GM12878 (cell line): ENCODE measurements at regions not wholly inside any gene's neighbourhood (a gene's known extent, or its start where the extent isn't known, plus 50 kb on each side); places are given as distances from the start of the nearest gene placed in this dataset.

Experiments used
- ATAC-seq: fragments of 200-7000 bp; cut with Tn5 transposase; 3 replicates; pipeline ENCODE4 v1.9.1; 2020; ENCODE audit warnings: mild to moderate bottlenecking, moderate library complexity
- BruUV-seq: library from RNA; stranded (reverse); fragments of 400-500 nt; replicated peaks from 2 replicates; lab custom pipeline; 2021; lab: Mats Ljungman, UMichigan
- CTCF ChIA-PET: fragments of 300-600 bp; sonication (Branson Sonifier 250); formaldehyde crosslinking; extraction: SDS; loops from one replicate; lab custom pipeline; 2021; ENCODE audit warnings: inconsistent platforms; lab: Yijun Ruan, JAX
- POLR2A ChIA-PET: fragments of 350-600 bp; formaldehyde crosslinking; extraction: SDS; loops from one replicate; lab custom pipeline; 2021; ENCODE audit warnings: inconsistent platforms; lab: Charles Lee
- RAD21 ChIA-PET: fragments of 300-600 bp; sonication (Branson Sonifier 250); formaldehyde crosslinking; loops from one replicate; lab custom pipeline; 2023; ENCODE audit warnings: antibody characterized with exemption; ENCODE audit not compliant: unreplicated experiment; lab: Charles Lee
- SMC1A ChIA-PET: fragments of 300-600 bp; sonication (Branson Sonifier 250); formaldehyde crosslinking; loops from one replicate; lab custom pipeline; 2023; ENCODE audit not compliant: unreplicated experiment, uncharacterized antibody; lab: Charles Lee
- DNase-seq: peaks from one replicate; pipeline ENCODE4 v3.0.0-alpha.2; 2011; ENCODE audit warnings: low read depth, low spot score
- FAIRE-seq: peaks from 3 replicates; lab custom pipeline; 2011; peaks lifted over from hg19 to GRCh38; lab: Jason Lieb, UNC
- H2AFZ ChIP-seq: 2 replicates; pipeline ENCODE4 v1.6.0; 2011; ENCODE audit warnings: low read depth, low read length, control low read depth; ENCODE audit not compliant: control insufficient read depth
- H3K27ac ChIP-seq: 2 replicates; pipeline ENCODE4 v1.5.1; 2011; ENCODE audit warnings: control low read depth; ENCODE audit not compliant: control insufficient read depth, insufficient read depth
- H3K27me3 ChIP-seq, 2 experiments: replicated peaks in 1 of 2; 2 replicates each; pipeline versions ENCODE4 v1.6.0 to v1.6.1; 2011; ENCODE audit warnings: low read length in 1 of 2; ENCODE audit not compliant: control insufficient read depth in 2 of 2, insufficient read depth in 2 of 2
- H3K36me3 ChIP-seq, 2 experiments: 2 replicates each; pipeline ENCODE4 v1.5.1; 2011; ENCODE audit warnings: low read length in 1 of 2; ENCODE audit not compliant: control insufficient read depth in 2 of 2, insufficient read depth in 2 of 2
- H3K4me1 ChIP-seq: 2 replicates; pipeline ENCODE4 v1.6.1; 2011; ENCODE audit warnings: mild to moderate bottlenecking, low read length, moderate library complexity, mixed read lengths; ENCODE audit not compliant: control insufficient read depth, insufficient read depth
- H3K4me2 ChIP-seq: 2 replicates; pipeline ENCODE4 v1.6.0; 2011; ENCODE audit warnings: control low read depth; ENCODE audit not compliant: control insufficient read depth, insufficient read depth
- H3K4me3 ChIP-seq: fragments of 200-600 bp; sonication (generic); 2 replicates; pipeline ENCODE4 v1.5.1; 2016
- H3K79me2 ChIP-seq: 2 replicates; pipeline ENCODE4 v1.6.0; 2011; ENCODE audit warnings: low read length; ENCODE audit not compliant: control insufficient read depth, insufficient read depth
- H3K9ac ChIP-seq: 2 replicates; pipeline ENCODE4 v1.8.0; 2011; ENCODE audit warnings: low read length, control low read depth, mixed read lengths; ENCODE audit not compliant: control insufficient read depth, insufficient read depth
- H3K9me3 ChIP-seq: replicated peaks from 3 replicates; pipeline ENCODE4 v1.5.1; 2011; ENCODE audit warnings: mild to moderate bottlenecking, low read length; ENCODE audit not compliant: control insufficient read depth, insufficient read depth
- H4K20me1 ChIP-seq: 2 replicates; pipeline ENCODE4 v1.6.0; 2011; ENCODE audit not compliant: control insufficient read depth, insufficient read depth
- CBX5 ChIP-seq: sonication (generic); IDR thresholded peaks from 2 replicates; pipeline ENCODE4 v1.6.1; 2016; ENCODE audit warnings: low read depth, moderate library complexity, mild to moderate bottlenecking, inconsistent platforms
- CHD4 ChIP-seq: fragments of 200-600 bp; sonication (generic); IDR thresholded peaks from 2 replicates; pipeline ENCODE4 v1.6.1; 2016; ENCODE audit warnings: mild to moderate bottlenecking
- EED ChIP-seq: sonication (generic); IDR thresholded peaks from 2 replicates; pipeline ENCODE4 v1.6.1; 2016; ENCODE audit warnings: antibody characterized with exemption, low read depth
- JUND ChIP-seq: IDR thresholded peaks from 2 replicates; pipeline ENCODE4 v1.6.1; 2012; ENCODE audit warnings: low read depth, mild to moderate bottlenecking, low read length, improper control_type of control experiment, moderate library complexity
- KAT2A ChIP-seq: conservative IDR thresholded peaks from 2 replicates; pipeline ENCODE4 v1.6.1; 2011; ENCODE audit warnings: low read depth, low read length; ENCODE audit not compliant: control insufficient read depth
- NFYB ChIP-seq: IDR thresholded peaks from 2 replicates; pipeline ENCODE4 v1.6.1; 2011; ENCODE audit warnings: low read depth, mild to moderate bottlenecking, low read length, improper control_type of control experiment, moderate library complexity; ENCODE audit not compliant: insufficient read depth
- PAX5 ChIP-seq: IDR thresholded peaks from 2 replicates; pipeline ENCODE4 v1.6.1; 2011; ENCODE audit warnings: low read depth, low read length, borderline replicate concordance
- PRDM15 ChIP-seq: fragments of 450-650 bp; formaldehyde crosslinking; IDR thresholded peaks from 2 replicates; pipeline ENCODE4 v1.4.0; 2020; ENCODE audit warnings: mild to moderate bottlenecking, moderate library complexity
- SMARCA5 ChIP-seq: fragments of 450-650 bp; IDR thresholded peaks from 2 replicates; pipeline ENCODE4 v1.6.1; 2017; ENCODE audit warnings: mild to moderate bottlenecking
- TCF12 ChIP-seq: IDR thresholded peaks from 2 replicates; pipeline ENCODE4 v1.6.1; 2011; ENCODE audit warnings: low read depth, mild to moderate bottlenecking, low read length
- WRNIP1 ChIP-seq: IDR thresholded peaks from 2 replicates; pipeline ENCODE4 v1.6.1; 2011; ENCODE audit warnings: low read depth, low read length, improper control_type of control experiment, borderline replicate concordance
- WGBS: methylation state at CpG from one replicate; pipeline ENCODE4 v1.1.6; 2016; ENCODE audit warnings: low lambda C conversion rate; ENCODE audit not compliant: insufficient replicate concordance, insufficient coverage; ENCODE audit errors: missing lambda C conversion rate; 5-methylcytosine and 5-hydroxymethylcytosine counted together
- in situ Hi-C: fragments of 300-500 bp; cut with MboI; formaldehyde crosslinking; loops from 9 replicates; pipeline ENCODE4 v1.14.3; 2018; ENCODE audit warnings: mixed read lengths
- intact Hi-C: fragments of 100-400 bp; cut with micrococcal nuclease; formaldehyde crosslinking; loops from one replicate; pipeline ENCODE4 v1.14.2; 2022; ENCODE audit not compliant: unreplicated experiment

- no peaks in the 10 kb centered on the region for H3K36me3 ChIP-seq
- H3K27me3 ChIP-seq = no peaks in the 10 kb centered on the region; a peak in 1 of 4 replicates
- BruUV-seq = no TSS peak
- H3K4me2 ChIP-seq = no peak overlapping the region
- POLR2A ChIA-PET = no interaction called here
- no peak overlapping the region for H3K9ac ChIP-seq
- H2AFZ ChIP-seq = no peak overlapping the region
- CTCF ChIA-PET = no interaction called here
- H3K27ac ChIP-seq = no peak overlapping the region
- no peaks in the 10 kb centered on the region for H3K79me2 ChIP-seq
- no peaks in the 10 kb centered on the region for H4K20me1 ChIP-seq
- H3K9me3 ChIP-seq = no peaks in the 10 kb centered on the region
- H3K4me1 ChIP-seq = no peaks in the 10 kb centered on the region
- intact Hi-C loops (no loop called here), in situ Hi-C loops (no loop called here)
- FAIRE-seq (no peak), DNase-seq (no peak), ATAC-seq (no peak)
- RAD21 ChIA-PET = no interaction called here
- no peak overlapping the region for H3K4me3 ChIP-seq
- SMC1A ChIA-PET = no interaction called here
- TF ChIP-seq CHD4 = no peak
- TF ChIP-seq EED = no peak
- no peak for TF ChIP-seq JUND
- no peak for TF ChIP-seq PAX5
- TF ChIP-seq TCF12 = no peak
- WGBS = 18% methylated on average over 22 of the region's 22 CpGs
Observed at GRCh38 chr4:3639613-3640586, 107.7 kb upstream of the LRPAP1 start.

GRCh38 chr4:3638080-3638795 is 106.0 kb upstream of the LRPAP1 start:
- no peak for DNase-seq
- Histone ChIP-seq H2AFZ (no peak overlapping the region), H3K27me3 (no peaks in the 10 kb centered on the region; a peak in 1 of 4 replicates), H4K20me1 (no peaks in the 10 kb centered on the region), H3K9me3 (no peaks in the 10 kb centered on the region), H3K4me3 (no peak overlapping the region), H3K9ac (no peak overlapping the region), H3K4me2 (no peak overlapping the region), H3K27ac (no peak overlapping the region), H3K4me1 (no peaks in the 10 kb centered on the region), H3K36me3 (no peaks in the 10 kb centered on the region), H3K79me2 (no peaks in the 10 kb centered on the region)
- POLR2A ChIA-PET = no interaction called here
- in situ Hi-C loops (no loop called here), intact Hi-C loops (no loop called here)
- ATAC-seq = no peak
- WGBS = 7% methylated on average over 6 of the region's 6 CpGs
- RAD21 ChIA-PET = no interaction called here
- SMC1A ChIA-PET = no interaction called here
- no peak for FAIRE-seq
- no TSS peak for BruUV-seq
- CTCF ChIA-PET = no interaction called here
- no peak for TF ChIP-seq NFYB
- TF ChIP-seq CBX5 = no peak
- no peak for TF ChIP-seq PRDM15 (CRISPR knock-in tag)
- TF ChIP-seq KAT2A = no peak
- no peak for TF ChIP-seq SMARCA5
- TF ChIP-seq WRNIP1 = no peak
